Peyer's patch (tissue), 4 donors: ENCODE measurements at regions not wholly inside any gene's neighbourhood (a gene's known extent, or its start where the extent isn't known, plus 50 kb on each side); places are given as distances from the start of the nearest gene placed in this dataset.

Experiments used
- DNase-seq, 3 donors: peaks; one replicate each; pipeline ENCODE4 v3.0.0-alpha.2; 2017 to 2019
- H3K27ac ChIP-seq, 4 donors: fragments of 200-600 bp; sonication (generic); one replicate each; pipeline ENCODE4 v1.5.1; 2016 to 2019
- H3K27me3 ChIP-seq, 2 donors: fragments of 200-600 bp; sonication (generic); one replicate each; pipeline ENCODE4 v1.5.1; 2019
- H3K36me3 ChIP-seq, 3 donors: fragments of 200-600 bp; sonication (generic); one replicate each; pipeline ENCODE4 v1.5.1; 2016 to 2019
- H3K4me1 ChIP-seq, 4 donors: fragments of 200-600 bp; sonication (generic); one replicate each; pipeline ENCODE4 v1.5.1; 2016 to 2019
- H3K4me3 ChIP-seq, 4 donors: fragments of 200-600 bp; sonication (generic); 1 replicate in 3 of 4; 2 replicates in 1 of 4; pipeline ENCODE4 v1.5.1; 2016 to 2019; ENCODE audit warnings: mild to moderate bottlenecking in 1 of 4
- H3K9me3 ChIP-seq, 4 donors: fragments of 200-600 bp; sonication (generic); one replicate each; pipeline ENCODE4 v1.5.1; 2016 to 2019; ENCODE audit warnings: mild to moderate bottlenecking in 1 of 4
- POLR2A ChIP-seq, 2 donors: fragments of 450-650 bp; IDR thresholded peaks; one replicate each; pipeline ENCODE4 v1.5.1; 2017; ENCODE audit warnings: antibody characterized with exemption in 2 of 2, mild to moderate bottlenecking in 2 of 2, moderate library complexity in 2 of 2
- TF ChIP-seq, protein P1 (sequence below), 6 experiments: fragments of 450-650 bp in 4 of 6; fragments of 200-600 bp in 2 of 6; sonication (generic) in 1 of 6; IDR thresholded peaks; one replicate each; pipeline ENCODE4 v1.5.1; 2017 to 2019; ENCODE audit warnings: antibody characterized with exemption in 6 of 6, mild to moderate bottlenecking in 3 of 6, moderate library complexity in 1 of 6

DNA sequence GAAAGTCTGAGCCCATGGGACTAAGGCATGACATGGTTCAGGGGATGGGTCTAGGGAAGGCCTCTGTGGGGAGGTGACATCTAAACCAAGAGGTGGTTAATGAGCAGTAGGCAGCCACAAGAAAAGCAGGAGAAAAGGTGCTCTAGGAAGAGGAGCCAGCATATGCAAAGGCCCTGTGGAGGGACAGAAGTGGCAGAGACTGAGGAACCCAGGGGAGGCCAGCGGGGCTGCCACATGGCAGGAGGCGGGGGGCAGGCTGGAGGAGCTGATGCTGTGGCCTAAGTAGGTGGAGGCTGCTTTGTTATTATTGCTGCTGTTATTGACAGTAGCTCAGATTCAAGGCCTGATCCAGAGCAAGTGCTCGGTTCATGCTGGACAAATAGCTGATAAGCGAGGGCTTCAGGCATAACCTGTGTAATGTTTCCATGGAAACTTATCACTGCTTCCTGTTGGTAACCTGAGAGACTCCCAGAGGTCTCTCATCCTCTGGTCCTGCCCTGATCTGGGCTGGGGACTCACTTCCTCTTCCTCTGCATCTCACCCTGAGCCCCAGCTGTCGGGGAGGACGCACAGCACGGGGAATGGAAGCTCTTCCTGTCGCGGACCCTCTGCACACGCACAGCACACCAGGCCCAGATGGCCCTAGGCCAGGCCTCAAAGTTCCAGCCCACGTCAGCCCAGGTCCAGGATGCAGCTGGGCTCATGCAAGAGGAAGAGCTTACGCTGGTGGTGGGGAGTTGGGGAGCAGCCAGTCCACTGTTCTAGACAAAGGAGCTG lies 75.2 kb upstream of the TP53I11 start:
- TF ChIP-seq, protein P1, sequence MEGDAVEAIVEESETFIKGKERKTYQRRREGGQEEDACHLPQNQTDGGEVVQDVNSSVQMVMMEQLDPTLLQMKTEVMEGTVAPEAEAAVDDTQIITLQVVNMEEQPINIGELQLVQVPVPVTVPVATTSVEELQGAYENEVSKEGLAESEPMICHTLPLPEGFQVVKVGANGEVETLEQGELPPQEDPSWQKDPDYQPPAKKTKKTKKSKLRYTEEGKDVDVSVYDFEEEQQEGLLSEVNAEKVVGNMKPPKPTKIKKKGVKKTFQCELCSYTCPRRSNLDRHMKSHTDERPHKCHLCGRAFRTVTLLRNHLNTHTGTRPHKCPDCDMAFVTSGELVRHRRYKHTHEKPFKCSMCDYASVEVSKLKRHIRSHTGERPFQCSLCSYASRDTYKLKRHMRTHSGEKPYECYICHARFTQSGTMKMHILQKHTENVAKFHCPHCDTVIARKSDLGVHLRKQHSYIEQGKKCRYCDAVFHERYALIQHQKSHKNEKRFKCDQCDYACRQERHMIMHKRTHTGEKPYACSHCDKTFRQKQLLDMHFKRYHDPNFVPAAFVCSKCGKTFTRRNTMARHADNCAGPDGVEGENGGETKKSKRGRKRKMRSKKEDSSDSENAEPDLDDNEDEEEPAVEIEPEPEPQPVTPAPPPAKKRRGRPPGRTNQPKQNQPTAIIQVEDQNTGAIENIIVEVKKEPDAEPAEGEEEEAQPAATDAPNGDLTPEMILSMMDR (IDR thresholded peaks at IDR 0.05) = no peak
- no peak for TF ChIP-seq POLR2A (IDR thresholded peaks at IDR 0.05)
- Histone ChIP-seq H3K36me3 (no peaks in the 10 kb centered on the region), H3K9me3 (no peaks in the 10 kb centered on the region), H3K27ac (peak overlapping the region in 3 of 4 donors; percentile 25 to 45 (median 44)), H3K27me3 (no peaks in the 10 kb centered on the region), H3K4me3 (no peak overlapping the region), H3K4me1 (peaks cover 0 to 8% (median 0%) of the 10 kb centered on the region in 4 donors)
- peak in 2 of 3 donors; percentile 63 to 70 for DNase-seq

DNA sequence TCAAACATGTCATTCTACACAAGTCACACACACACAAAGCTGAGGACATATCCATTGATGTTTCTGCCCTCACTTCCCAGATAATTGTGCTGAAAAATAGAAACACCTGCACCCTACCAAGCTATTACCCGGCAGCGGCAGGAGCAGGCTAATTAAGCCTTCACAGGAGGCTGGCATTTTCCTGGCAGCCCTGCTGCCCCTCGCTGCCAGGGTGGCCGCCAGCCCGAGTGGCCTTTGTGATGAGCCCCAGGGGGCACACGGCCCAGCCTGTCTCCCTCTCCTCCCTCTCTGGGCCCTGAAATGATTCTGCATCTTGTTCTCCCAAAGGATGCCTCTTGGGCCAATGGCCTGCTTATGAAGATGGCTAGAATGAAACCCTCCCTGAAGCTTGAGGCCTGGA lies 76.2 kb upstream of the TP53I11 start:
- DNase-seq = no peak
- Histone ChIP-seq H3K27me3 (no peaks in the 10 kb centered on the region), H3K4me1 (peaks cover 0 to under 1% (median 0%) of the 10 kb centered on the region in 4 donors), H3K36me3 (no peaks in the 10 kb centered on the region), H3K9me3 (no peaks in the 10 kb centered on the region), H3K4me3 (no peak overlapping the region), H3K27ac (peak overlapping the region in 2 of 4 donors; percentile 25 to 44)
- TF ChIP-seq, protein P1 (IDR thresholded peaks at IDR 0.05) = no peak
- TF ChIP-seq POLR2A (IDR thresholded peaks at IDR 0.05) = no peak

DNA sequence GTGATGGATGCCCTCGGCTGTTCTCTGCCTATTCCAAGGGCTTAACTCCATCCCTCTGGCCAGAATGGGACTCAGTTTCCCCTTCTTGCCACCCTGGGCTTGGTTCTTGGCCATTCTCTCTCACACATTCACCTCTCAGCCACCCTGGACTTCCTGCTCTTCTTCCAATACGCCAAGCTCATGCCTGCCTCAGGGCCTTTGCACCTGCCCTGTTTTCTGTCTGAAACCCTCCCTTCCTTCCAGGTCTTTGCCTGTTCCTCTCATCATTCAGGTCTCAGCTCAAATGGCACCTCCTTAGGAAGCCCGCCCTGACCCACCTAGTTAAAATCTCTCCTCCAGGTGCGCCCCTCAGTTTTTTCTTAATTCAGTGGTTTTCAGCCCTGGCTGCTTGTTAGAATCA lies 76.6 kb upstream of the TP53I11 start:
- Histone ChIP-seq H3K9me3 (no peaks in the 10 kb centered on the region), H3K27me3 (no peaks in the 10 kb centered on the region), H3K36me3 (no peaks in the 10 kb centered on the region), H3K4me3 (no peak overlapping the region), H3K27ac (no peak overlapping the region), H3K4me1 (no peaks in the 10 kb centered on the region)
- DNase-seq = no peak
- no peak for TF ChIP-seq POLR2A (IDR thresholded peaks at IDR 0.05)
- TF ChIP-seq, protein P1 (IDR thresholded peaks at IDR 0.05) = no peak

DNA sequence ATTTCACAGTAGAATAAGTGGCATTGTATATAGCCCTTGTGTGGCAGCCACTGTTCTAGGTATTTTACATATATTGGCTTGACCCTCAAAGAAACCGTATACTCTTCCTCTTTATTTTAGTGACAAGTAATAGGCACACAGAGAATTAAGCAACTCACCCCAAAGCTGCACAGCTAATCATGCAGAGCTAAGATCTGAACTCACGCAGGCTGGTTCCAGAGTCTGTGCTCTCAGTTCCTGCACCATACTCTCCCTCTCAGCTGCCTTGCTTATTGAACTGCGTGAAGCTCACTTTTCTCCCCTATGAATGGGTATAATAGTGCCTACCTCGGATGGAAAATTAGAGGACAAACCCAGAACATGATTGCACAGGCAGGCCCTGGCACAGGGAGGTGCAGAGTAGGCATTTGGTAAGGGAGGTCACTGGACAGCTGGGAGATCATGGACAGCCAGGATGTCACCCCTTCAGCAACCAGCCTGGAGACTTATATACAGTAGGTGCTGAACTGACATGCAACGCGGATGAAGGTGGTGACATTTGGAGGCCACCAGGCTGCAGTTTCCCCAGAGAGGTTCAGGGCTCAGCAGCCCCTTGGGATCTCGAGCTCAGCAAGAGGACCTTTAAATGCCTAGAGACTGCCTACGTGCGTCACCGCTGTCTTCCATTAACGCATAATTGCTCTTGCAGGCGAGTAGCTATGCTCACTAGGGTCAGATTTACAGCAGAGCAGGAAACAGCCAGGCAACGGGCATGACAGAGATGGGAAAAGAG lies 78.4 kb upstream of the TP53I11 start:
- Histone ChIP-seq H3K36me3 (no peaks in the 10 kb centered on the region), H3K4me1 (no peaks in the 10 kb centered on the region), H3K9me3 (no peaks in the 10 kb centered on the region), H3K4me3 (no peak overlapping the region), H3K27ac (peak overlapping the region in 1 of 4 donors; percentile 8), H3K27me3 (no peaks in the 10 kb centered on the region)
- TF ChIP-seq POLR2A (IDR thresholded peaks at IDR 0.05) = no peak
- TF ChIP-seq, protein P1 (IDR thresholded peaks at IDR 0.05) = no peak
- DNase-seq = peak in 1 of 3 donors; percentile 28

DNA sequence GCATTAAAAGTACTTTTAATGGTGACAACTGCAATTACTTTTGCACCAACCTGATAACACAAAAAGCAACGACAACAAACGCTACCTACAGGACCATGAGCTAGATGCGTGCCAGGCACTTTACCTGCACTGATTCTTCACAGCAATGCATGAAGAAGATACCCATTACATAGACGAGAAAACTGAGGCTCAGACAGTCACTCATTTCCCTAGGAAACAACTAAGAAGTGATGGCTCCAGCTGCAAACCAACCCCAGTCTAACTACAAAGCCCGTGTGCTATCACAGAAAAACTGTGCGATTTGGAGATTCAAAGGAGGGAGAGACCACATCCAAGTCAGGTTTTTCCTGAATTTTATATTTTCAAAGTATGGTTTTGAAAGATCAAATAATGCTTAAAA lies 80.1 kb upstream of the TP53I11 start:
- no peaks in the 10 kb centered on the region for H3K36me3 ChIP-seq

More for the DNA sequence above, 80.1 kb upstream of the TP53I11 start:
- no peaks in the 10 kb centered on the region for H3K9me3 ChIP-seq
- TF ChIP-seq POLR2A (IDR thresholded peaks at IDR 0.05) = no peak
- TF ChIP-seq, protein P1 (IDR thresholded peaks at IDR 0.05) = no peak
- no peaks in the 10 kb centered on the region for H3K27me3 ChIP-seq
- no peak overlapping the region for H3K27ac ChIP-seq
- no peaks in the 10 kb centered on the region for H3K4me1 ChIP-seq
- DNase-seq = no peak
- H3K4me3 ChIP-seq = no peak overlapping the region
